ENCODE measurements at regions not wholly inside any gene's neighbourhood (a gene's known extent, or its start where the extent isn't known, plus 50 kb on each side); places are given as distances from the start of the nearest gene placed in this dataset. TPM values are rescaled to one million over a fixed set of nuclear protein-coding genes. Genes with fewer than 3 reads are reported as not detected.

DNA sequence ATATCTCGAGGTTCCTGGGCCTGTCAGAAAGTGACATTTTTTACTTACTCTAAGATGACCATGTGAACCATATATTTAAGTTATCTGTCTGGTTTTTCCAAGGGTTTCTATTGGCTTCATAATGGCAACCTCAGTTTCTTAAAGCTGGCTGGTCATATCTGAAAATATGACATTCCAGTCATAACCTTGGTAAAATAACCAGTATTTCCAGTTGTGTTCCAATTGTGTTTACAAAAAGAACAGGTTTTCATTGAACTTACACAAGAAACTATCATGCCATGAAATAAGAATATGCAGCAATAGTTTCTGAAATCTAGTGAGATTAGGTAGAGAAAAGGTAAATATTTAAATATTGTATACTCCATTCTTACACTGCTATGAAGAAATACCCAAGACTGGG is 61.7 kb upstream of the HMGN3 start:
- Histone ChIP-seq H3K9me3 (no peaks in the 10 kb centered on the region), H3K27ac (no peak overlapping the region), H3K4me3 (no peak overlapping the region), H3K27me3 (no peaks in the 10 kb centered on the region), H3K36me3 (no peaks in the 10 kb centered on the region), H3K4me1 (no peaks in the 10 kb centered on the region)
- DNase-seq (ENCODE audit: low spot score in 2 of 2), result no peak
- 83 to 86% methylated on average over 1 of the region's 1 CpG for WGBS, 2 donors
- TF ChIP-seq, protein P1, sequence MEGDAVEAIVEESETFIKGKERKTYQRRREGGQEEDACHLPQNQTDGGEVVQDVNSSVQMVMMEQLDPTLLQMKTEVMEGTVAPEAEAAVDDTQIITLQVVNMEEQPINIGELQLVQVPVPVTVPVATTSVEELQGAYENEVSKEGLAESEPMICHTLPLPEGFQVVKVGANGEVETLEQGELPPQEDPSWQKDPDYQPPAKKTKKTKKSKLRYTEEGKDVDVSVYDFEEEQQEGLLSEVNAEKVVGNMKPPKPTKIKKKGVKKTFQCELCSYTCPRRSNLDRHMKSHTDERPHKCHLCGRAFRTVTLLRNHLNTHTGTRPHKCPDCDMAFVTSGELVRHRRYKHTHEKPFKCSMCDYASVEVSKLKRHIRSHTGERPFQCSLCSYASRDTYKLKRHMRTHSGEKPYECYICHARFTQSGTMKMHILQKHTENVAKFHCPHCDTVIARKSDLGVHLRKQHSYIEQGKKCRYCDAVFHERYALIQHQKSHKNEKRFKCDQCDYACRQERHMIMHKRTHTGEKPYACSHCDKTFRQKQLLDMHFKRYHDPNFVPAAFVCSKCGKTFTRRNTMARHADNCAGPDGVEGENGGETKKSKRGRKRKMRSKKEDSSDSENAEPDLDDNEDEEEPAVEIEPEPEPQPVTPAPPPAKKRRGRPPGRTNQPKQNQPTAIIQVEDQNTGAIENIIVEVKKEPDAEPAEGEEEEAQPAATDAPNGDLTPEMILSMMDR (IDR thresholded peaks at IDR 0.05), result no peak
- no peak for TF ChIP-seq EP300 (IDR thresholded peaks at IDR 0.05)
- TF ChIP-seq POLR2A (IDR thresholded peaks at IDR 0.05), result no peak

Small RNAs in the stretch of these regions (small RNA-seq; reads per million reads assigned to genes)
- gene AL078601.1, result not detected
- not detected for gene RF00019
